Fibroblast of mammary gland (primary cell): ENCODE measurements at regions not wholly inside any gene's neighbourhood (a gene's known extent, or its start where the extent isn't known, plus 50 kb on each side); places are given as distances from the start of the nearest gene placed in this dataset.
A peak's percentile ranks its signal among the peaks of the same experiment; 100 is the strongest.

Experiments used
- DNase-seq: peaks from one replicate; pipeline ENCODE4 v3.0.0-alpha.2; 2010; ENCODE audit warnings: low read depth
- H3K4me3 ChIP-seq: 2 replicates; pipeline ENCODE4 v1.5.1; 2011; ENCODE audit warnings: low read depth, mild to moderate bottlenecking, low read length, moderate library complexity; ENCODE audit not compliant: control insufficient read depth
- TF ChIP-seq, protein P1 (sequence below): conservative IDR thresholded peaks from 2 replicates; pipeline ENCODE4 v1.5.1; 2011; ENCODE audit warnings: low read depth, low read length, inconsistent platforms; ENCODE audit not compliant: control insufficient read depth, insufficient read depth

DNA sequence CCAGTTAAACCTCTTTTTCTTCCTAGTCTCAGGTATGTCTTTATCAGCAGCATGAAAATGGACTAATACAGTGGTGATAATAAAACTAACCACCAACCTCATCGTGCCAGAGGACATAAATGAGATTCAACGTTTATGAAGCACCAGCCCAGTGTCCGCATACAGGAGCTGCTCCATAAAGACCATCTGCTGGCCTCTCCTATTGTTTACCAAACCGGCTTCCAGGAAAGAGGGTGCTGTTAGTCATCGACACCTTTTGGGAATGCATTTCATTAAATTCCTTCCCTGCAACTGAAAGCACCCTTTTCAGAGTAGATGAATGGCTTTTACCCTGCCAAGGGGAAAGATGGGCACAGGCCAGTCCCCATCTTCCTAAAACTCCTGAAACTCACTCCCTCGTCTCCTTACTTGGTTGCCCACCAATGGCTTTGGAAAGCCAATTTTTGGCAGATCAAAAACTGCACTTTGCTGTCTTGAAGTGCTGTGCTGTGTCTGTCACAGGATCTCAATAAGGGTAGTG lies 122.1 kb downstream of the AQP9 start:
- TF ChIP-seq, protein P1, sequence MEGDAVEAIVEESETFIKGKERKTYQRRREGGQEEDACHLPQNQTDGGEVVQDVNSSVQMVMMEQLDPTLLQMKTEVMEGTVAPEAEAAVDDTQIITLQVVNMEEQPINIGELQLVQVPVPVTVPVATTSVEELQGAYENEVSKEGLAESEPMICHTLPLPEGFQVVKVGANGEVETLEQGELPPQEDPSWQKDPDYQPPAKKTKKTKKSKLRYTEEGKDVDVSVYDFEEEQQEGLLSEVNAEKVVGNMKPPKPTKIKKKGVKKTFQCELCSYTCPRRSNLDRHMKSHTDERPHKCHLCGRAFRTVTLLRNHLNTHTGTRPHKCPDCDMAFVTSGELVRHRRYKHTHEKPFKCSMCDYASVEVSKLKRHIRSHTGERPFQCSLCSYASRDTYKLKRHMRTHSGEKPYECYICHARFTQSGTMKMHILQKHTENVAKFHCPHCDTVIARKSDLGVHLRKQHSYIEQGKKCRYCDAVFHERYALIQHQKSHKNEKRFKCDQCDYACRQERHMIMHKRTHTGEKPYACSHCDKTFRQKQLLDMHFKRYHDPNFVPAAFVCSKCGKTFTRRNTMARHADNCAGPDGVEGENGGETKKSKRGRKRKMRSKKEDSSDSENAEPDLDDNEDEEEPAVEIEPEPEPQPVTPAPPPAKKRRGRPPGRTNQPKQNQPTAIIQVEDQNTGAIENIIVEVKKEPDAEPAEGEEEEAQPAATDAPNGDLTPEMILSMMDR, result no peak
- H3K4me3 ChIP-seq, result no peak overlapping the region
- DNase-seq, result peak; percentile 9

DNA sequence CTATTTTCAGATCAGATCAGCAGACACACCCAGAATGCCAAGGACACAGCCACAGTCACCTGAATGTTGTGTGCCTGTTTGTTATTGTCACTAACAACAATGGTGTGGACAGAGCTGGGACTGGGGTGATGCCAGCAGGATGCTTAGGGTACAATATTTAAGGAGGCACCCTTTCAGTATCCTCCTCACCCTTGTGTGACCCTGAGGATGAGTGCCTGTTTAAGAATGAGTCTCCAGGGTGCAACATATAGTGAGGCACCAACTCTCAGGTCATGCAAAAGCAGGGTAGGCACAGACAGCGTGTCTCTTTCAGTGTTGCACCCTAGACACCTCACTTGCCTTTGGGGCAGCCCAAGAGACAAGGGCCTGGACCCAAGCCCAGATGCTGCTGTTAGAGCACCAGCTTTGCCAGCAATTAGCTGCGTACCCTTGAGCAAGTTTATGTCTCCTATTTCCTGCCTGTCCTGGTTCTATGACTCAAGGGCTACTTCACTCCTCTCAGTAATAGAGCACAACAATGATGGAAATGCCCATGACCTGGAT lies 122.6 kb downstream of the AQP9 start:
- TF ChIP-seq, protein P1, result no peak
- no peak overlapping the region for H3K4me3 ChIP-seq
- peak; percentile 58 for DNase-seq

DNA sequence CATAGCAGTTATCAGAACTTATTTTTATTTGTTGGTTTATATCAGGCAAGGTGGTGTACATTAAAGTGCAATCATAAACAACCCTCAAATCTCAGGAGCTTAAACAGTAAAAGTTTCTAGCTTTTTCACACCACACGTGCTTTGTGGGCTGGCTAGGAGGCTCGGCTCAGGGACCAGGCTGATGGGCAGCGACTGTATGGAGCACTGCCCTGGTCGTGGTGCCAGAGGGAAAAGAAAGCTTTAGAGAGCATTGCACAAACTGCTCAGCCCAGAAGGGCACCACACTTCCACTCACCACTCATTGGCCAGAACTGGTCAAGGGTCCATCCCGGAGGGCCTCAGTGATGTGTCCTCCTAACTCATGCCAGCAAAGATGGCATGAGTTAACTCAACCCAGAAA lies 123.2 kb downstream of the AQP9 start:
- no peak for DNase-seq
- TF ChIP-seq, protein P1, result no peak
- H3K4me3 ChIP-seq, result no peak overlapping the region

DNA sequence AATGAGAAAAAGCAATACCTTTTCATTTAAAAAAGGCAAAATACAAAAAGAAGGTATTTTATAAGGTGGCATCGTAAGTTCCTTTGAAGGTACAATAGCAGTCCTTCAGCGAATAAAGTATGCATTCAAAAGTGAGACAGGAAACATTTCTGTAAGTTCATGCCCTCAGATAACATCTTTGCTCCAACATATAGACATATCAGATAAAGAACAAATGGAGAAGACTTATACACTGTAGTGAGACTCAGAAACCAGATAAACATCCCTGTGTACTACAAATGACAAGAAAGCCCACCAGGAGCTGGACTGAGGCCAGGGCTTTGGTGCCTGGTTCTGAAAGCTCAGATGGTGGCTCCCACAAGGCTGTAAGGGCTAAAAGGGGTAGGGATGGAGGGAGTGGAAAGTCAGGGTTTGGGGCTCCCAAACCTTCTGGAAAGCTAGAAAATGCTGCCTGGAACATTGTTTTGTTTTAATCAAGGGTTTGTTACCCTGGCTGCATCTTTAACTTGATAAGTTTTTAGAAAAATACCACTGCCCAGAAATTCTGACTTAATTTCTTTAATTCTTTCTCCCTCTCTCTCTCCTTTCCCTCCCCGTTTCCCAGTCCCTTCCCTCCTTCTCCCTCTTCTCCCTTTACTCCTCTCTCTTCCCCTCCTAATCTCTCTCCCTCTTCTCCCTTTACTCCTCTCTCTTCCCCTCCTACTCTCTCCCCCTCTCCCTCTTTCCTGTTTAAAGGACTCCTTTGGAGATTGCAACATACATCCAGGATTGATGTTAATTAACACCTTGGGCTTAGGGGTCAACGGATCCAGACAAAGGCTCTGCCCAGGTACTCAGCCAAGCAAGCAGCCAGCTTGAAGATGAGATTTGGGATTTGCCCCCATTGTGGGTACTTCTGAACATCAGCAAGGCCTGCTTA lies 126.1 kb downstream of the AQP9 start:
- DNase-seq, result no peak
- no peak overlapping the region for H3K4me3 ChIP-seq
- TF ChIP-seq, protein P1, result no peak

DNA sequence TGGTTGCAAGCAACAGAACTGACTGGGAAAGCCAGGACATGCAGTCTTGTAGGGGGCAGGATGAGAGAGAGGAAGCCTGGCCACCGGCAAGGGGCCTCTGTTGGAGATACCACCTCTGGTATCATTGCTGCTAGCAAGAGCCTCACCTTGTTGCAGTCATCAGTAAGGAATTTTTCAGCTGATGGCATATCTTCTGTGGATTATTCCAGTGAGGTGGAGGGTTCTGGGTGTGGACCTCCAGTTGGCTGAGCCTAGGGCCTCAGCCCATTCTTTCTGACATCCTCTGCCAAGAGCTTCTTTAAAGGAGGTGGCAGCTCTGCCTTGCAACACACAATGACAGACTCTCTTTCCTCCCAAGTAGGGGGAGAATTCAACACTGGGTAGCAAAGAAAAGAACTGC lies 128.9 kb downstream of the AQP9 start:
- DNase-seq, result no peak
- H3K4me3 ChIP-seq, result no peak overlapping the region
- TF ChIP-seq, protein P1, result no peak

DNA sequence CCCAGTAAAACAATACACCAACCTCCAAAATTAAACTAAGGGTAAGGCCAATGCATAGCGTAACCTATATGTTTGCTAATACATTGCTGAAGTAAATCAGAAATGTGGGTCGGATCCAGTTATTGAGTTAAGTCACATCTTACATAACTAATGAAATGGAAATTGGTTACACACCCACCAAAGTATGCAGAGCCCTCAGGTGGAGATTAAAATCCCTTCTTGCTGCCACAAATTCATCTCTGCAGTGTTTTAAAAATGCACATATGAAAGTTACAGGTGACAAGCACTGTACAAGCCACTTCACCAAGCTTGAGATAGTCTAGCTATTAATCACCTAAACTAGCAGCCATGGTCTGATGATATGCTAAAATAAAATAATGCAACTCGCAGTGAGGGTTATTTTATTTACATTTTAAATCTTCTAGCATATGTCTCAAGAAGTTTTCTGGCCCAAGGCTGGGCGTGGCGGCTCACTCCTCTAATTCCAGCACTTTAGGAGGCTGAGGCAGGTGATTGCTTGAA lies 130.6 kb downstream of the AQP9 start:
- H3K4me3 ChIP-seq, result no peak overlapping the region
- DNase-seq, result no peak
- TF ChIP-seq, protein P1, result no peak
